Cardiac muscle cell (in vitro differentiated cells and primary cell): ENCODE measurements at regions not wholly inside any gene's neighbourhood (a gene's known extent, or its start where the extent isn't known, plus 50 kb on each side); places are given as distances from the start of the nearest gene placed in this dataset.

ENCODE experiments used
- DNase-seq, 2 donors: peaks; one replicate each; pipeline versions ENCODE4 v3.0.0 to v3.0.0-alpha.2; 2010 to 2017; ENCODE audit warnings: low read depth in 1 of 2, low spot score in 1 of 2
- H3K27ac ChIP-seq: fragments of 200-600 bp; sonication (generic); 2 replicates; pipeline ENCODE4 v1.5.1; 2016
- H3K27me3 ChIP-seq: fragments of 200-600 bp; sonication (generic); 2 replicates; pipeline ENCODE4 v1.6.0; 2016; ENCODE audit warnings: control low read depth
- H3K36me3 ChIP-seq: fragments of 200-600 bp; sonication (generic); 2 replicates; pipeline ENCODE4 v1.5.1; 2016; ENCODE audit warnings: control low read depth
- H3K4me1 ChIP-seq: fragments of 200-600 bp; sonication (generic); 2 replicates; pipeline ENCODE4 v1.8.1; 2017; ENCODE audit warnings: low read depth, mild to moderate bottlenecking, mixed run types
- H3K4me3 ChIP-seq: fragments of 200-600 bp; sonication (generic); 2 replicates; pipeline ENCODE4 v1.5.1; 2016; ENCODE audit warnings: mild to moderate bottlenecking
- H3K9me3 ChIP-seq: fragments of 200-600 bp; sonication (generic); 2 replicates; pipeline ENCODE4 v1.5.1; 2017; ENCODE audit warnings: low read depth, mild to moderate bottlenecking, control low read depth
- TF ChIP-seq, protein P1 (sequence below): IDR thresholded peaks from 2 replicates; pipeline ENCODE4 v1.5.1; 2012; ENCODE audit warnings: low read depth, mild to moderate bottlenecking, low read length

DNA sequence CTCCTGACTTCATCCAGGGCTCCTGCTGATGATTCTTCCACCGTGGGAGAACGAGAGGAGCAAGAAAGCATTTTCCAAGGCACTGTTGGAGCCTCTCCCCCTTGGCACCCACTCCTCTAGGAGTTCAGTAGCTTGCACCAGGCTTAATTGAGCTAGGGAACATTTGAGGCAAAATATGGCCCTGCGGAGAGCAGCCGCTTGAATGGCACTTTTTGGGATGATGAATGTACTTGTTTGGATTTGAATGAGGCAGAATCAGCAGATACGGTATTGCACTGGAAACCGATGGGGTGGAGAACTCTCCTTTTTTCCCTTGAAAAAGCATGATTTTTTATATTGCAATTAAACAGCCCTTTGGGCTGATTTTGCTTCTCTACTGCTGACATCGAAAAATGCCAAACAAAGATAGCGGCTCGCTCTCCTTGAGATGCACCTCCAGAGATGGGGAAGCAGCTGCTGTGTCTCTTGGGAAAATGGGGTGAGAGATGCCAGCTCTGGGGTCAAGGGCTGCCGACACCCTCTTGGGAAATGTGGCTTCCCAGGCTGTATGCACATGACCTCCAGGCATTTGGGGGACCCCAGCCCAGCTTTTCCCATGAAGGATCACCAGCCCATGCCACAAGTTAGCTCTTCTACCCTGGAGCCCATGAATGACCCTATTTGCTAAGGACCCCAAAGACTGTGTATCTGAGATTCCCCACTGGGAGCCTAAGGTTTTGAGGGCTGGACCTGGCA is 55.4 kb upstream of the LRP8 start:
- Histone ChIP-seq H3K27ac (no peak overlapping the region), H3K9me3 (no peaks in the 10 kb centered on the region), H3K4me3 (no peak overlapping the region), H3K27me3 (peaks cover 26% of the 10 kb centered on the region), H3K36me3 (no peaks in the 10 kb centered on the region), H3K4me1 (peaks cover 11% of the 10 kb centered on the region)
- no peak for DNase-seq
- TF ChIP-seq, protein P1, sequence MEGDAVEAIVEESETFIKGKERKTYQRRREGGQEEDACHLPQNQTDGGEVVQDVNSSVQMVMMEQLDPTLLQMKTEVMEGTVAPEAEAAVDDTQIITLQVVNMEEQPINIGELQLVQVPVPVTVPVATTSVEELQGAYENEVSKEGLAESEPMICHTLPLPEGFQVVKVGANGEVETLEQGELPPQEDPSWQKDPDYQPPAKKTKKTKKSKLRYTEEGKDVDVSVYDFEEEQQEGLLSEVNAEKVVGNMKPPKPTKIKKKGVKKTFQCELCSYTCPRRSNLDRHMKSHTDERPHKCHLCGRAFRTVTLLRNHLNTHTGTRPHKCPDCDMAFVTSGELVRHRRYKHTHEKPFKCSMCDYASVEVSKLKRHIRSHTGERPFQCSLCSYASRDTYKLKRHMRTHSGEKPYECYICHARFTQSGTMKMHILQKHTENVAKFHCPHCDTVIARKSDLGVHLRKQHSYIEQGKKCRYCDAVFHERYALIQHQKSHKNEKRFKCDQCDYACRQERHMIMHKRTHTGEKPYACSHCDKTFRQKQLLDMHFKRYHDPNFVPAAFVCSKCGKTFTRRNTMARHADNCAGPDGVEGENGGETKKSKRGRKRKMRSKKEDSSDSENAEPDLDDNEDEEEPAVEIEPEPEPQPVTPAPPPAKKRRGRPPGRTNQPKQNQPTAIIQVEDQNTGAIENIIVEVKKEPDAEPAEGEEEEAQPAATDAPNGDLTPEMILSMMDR, result no peak

DNA sequence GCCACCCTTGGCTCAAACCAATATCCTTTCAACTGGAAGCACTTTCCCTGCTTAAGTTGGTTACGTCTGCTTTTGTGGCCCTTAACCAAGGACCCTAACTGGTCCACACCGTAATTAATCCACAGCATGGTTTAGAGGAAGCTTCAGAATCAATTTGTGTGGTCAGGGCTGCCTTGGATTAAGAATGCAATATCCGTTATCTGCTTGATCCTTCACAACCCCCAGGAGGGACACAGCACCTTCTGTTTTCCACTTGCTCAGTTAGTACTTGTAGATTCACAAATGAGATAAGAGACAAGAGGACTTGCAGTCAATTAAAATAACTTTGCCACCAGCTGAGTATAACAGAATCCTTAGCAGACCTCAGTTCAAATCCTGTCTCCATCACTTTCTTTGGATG is 56.9 kb upstream of the LRP8 start:
- H3K27me3 ChIP-seq, result peaks cover 26% of the 10 kb centered on the region
- TF ChIP-seq, protein P1, result no peak
- peaks cover 7% of the 10 kb centered on the region for H3K4me1 ChIP-seq
- no peaks in the 10 kb centered on the region for H3K9me3 ChIP-seq
- no peak overlapping the region for H3K27ac ChIP-seq
- DNase-seq, result no peak
- no peaks in the 10 kb centered on the region for H3K36me3 ChIP-seq
- H3K4me3 ChIP-seq, result no peak overlapping the region

DNA sequence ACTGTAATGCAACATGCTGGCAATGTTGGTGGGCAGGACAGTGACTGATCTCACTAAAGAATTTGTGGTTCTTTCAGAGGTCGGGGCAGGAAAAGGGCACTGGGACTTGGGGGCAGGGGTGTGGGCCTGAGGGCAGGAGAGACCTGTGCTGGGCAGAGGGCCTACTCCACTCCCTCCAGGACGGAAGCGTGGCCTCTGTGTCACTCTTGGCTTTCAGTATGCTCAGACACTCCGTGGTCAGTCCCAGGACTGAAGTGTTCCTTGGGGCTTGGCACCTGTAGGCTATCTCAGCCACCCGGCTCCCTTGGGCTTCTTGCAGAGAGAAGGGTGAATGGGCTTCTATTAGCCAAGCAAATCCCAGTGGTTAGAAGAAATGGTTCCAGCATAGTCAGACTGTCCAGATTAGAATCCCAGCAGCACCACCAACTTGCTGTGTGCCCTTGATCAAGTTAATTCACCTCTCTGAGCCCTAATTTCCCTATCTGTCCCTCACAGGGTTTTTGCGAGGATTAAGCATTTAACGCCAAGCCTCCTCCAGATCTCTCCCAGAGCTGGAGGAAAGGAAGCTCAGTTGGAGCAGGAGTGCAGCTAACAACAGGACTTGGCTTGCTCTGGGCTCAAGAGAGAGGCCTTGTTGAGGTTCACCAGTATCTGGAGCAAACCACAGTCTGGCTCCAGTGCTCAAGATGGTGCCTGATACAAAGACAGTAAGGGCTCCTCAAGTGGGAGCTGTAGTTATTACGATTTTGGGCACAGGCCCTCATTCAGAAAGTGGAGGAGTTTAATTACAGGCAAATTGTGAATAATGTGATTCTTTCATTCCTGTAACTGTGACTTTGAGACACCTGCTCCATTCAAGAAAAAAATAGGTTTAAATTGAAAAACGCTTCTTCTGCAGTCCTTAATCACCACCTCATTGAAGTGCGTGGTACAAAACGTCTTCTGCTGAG is 57.7 kb upstream of the LRP8 start:
- Histone ChIP-seq H3K9me3 (no peaks in the 10 kb centered on the region), H3K27me3 (peaks cover 30% of the 10 kb centered on the region), H3K36me3 (no peaks in the 10 kb centered on the region), H3K4me3 (no peak overlapping the region), H3K4me1 (peaks cover under 1% of the 10 kb centered on the region), H3K27ac (no peak overlapping the region)
- DNase-seq, result no peak
- TF ChIP-seq, protein P1, result no peak

DNA sequence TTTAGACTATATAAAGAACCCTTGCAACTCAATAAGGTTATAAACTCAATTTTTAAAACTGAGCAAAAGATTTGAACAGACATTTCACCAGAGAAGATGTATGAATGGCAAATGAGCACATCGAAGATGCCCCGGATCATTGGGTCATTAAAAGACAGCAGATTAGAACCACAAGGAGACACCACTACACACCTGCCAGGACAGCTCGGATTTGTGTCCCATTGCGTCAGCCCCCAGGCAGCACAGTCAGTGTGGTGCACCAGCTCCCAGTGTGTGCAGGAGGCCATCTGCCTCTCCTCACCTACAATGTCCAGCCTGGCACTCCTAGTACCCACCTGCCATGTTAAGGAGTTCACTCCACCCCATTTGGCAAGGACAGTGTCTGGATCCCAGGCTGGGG is 61.1 kb upstream of the LRP8 start:
- H3K4me1 ChIP-seq, result no peaks in the 10 kb centered on the region

DNA sequence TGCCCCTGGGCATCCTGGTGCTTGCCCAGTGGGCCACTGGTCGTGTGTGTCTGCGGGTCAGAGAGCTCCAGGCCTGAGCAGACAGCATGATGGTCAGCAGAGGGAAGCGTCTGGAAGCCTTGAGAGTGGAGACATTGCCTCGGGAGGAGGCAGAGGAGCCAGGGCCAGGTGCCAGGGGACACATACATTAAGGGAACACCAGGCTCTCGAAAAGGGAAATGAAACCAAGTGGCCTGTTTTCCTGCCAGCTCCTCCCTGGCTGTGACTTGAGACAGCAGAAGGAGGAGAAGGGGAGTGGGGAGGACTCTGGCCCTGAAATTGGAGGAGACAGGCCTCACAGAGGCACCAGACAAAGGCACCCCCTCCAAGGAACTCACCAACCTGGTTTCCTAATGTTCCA is 62.4 kb upstream of the LRP8 start:
- peaks cover 4% of the 10 kb centered on the region for H3K27me3 ChIP-seq
- TF ChIP-seq, protein P1, result no peak
- DNase-seq, result no peak
- H3K36me3 ChIP-seq, result no peaks in the 10 kb centered on the region
- H3K9me3 ChIP-seq, result no peaks in the 10 kb centered on the region
- H3K4me3 ChIP-seq, result no peak overlapping the region
- H3K27ac ChIP-seq, result no peak overlapping the region
- H3K4me1 ChIP-seq, result no peaks in the 10 kb centered on the region

More for the DNA sequence above, 61.1 kb upstream of the LRP8 start:
- no peak overlapping the region for H3K27ac ChIP-seq
- H3K4me3 ChIP-seq, result no peak overlapping the region
- DNase-seq, result no peak
- H3K36me3 ChIP-seq, result no peaks in the 10 kb centered on the region
- peaks cover 15% of the 10 kb centered on the region for H3K27me3 ChIP-seq
- TF ChIP-seq, protein P1, result no peak
- no peaks in the 10 kb centered on the region for H3K9me3 ChIP-seq
